Lower leg skin (tissue), 4 donors: ENCODE measurements at regions not wholly inside any gene's neighbourhood (a gene's known extent, or its start where the extent isn't known, plus 50 kb on each side); places are given as distances from the start of the nearest gene placed in this dataset.

Experiments used
- DNase-seq, 2 donors: peaks; one replicate each; pipeline ENCODE4 v3.0.0-alpha.2; 2019; ENCODE audit warnings: low spot score in 2 of 2
- H3K4me3 ChIP-seq: fragments of 200-600 bp; sonication (generic); 2 replicates; pipeline ENCODE4 v1.5.1; 2017; ENCODE audit warnings: mild to moderate bottlenecking, low read depth; ENCODE audit not compliant: poor library complexity, severe bottlenecking
- CTCF ChIP-seq, 3 donors: fragments of 450-650 bp; IDR thresholded peaks; one replicate each; pipeline ENCODE4 v1.5.1; 2016; ENCODE audit warnings: antibody characterized with exemption in 3 of 3, mild to moderate bottlenecking in 3 of 3, moderate library complexity in 2 of 3
- POLR2A ChIP-seq, 2 donors: fragments of 450-650 bp; IDR thresholded peaks; one replicate each; pipeline ENCODE4 v1.6.1; 2016 to 2017; ENCODE audit warnings: antibody characterized with exemption in 2 of 2, mild to moderate bottlenecking in 1 of 2, moderate library complexity in 1 of 2
- WGBS, 2 donors: methylation state at CpG; one replicate each; pipeline ENCODE4 v1.1.5; 2018; 5-methylcytosine and 5-hydroxymethylcytosine counted together
- intact Hi-C: fragments of 100-400 bp; cut with DNase I; formaldehyde crosslinking; loops from one replicate; pipeline ENCODE4 v1.15.0; 2023; ENCODE audit warnings: low total_unique reads

GRCh38 chrX:65601530-65602220 lies 65.8 kb upstream of the MSN start:
- DNase-seq = peak; percentile 71 to 94
- WGBS, 2 donors = 58 to 77% methylated on average over 1 to 3 of the region's 3 CpGs
- intact Hi-C loops = no loop called here
- no peak for TF ChIP-seq POLR2A (IDR thresholded peaks at IDR 0.05)
- no peak for TF ChIP-seq CTCF (IDR thresholded peaks at IDR 0.05)
- no peak overlapping the region for H3K4me3 ChIP-seq

- intact Hi-C loops = no loop called here
- no peak overlapping the region for H3K4me3 ChIP-seq
Observed at GRCh38 chrX:65601126-65601525, 66.3 kb upstream of the MSN start.

GRCh38 chrX:65600106-65600505 lies 65.5 kb upstream of the LAS1L start:
- 73 to 91% methylated on average over 7 of the region's 7 CpGs for WGBS, 2 donors
- intact Hi-C loops = no loop called here
- H3K4me3 ChIP-seq = no peak overlapping the region
- TF ChIP-seq POLR2A (IDR thresholded peaks at IDR 0.05) = no peak
- TF ChIP-seq CTCF (IDR thresholded peaks at IDR 0.05) = no peak
- DNase-seq = peak in 1 of 2 donors; percentile 63

More at GRCh38 chrX:65601126-65601525, 66.3 kb upstream of the MSN start:
- no peak for TF ChIP-seq CTCF (IDR thresholded peaks at IDR 0.05)
- TF ChIP-seq POLR2A (IDR thresholded peaks at IDR 0.05) = no peak
- 66 to 67% methylated on average over 2 to 3 of the region's 3 CpGs for WGBS, 2 donors
- no peak for DNase-seq

GRCh38 chrX:65598559-65599147 lies 64.1 kb upstream of the LAS1L start:
- peak in 1 of 2 donors; percentile 13 for DNase-seq
- TF ChIP-seq POLR2A (IDR thresholded peaks at IDR 0.05) = no peak
- TF ChIP-seq CTCF (IDR thresholded peaks at IDR 0.05) = no peak
- no peak overlapping the region for H3K4me3 ChIP-seq
- whole genome bisulfite sequencing, 2 donors = 78 to 85% methylated on average over 8 of the region's 8 CpGs
- intact Hi-C loops = no loop called here

GRCh38 chrX:65596270-65597034 lies 61.9 kb upstream of the LAS1L start:
- no peak overlapping the region for H3K4me3 ChIP-seq
- no peak for TF ChIP-seq CTCF (IDR thresholded peaks at IDR 0.05)
- TF ChIP-seq POLR2A (IDR thresholded peaks at IDR 0.05) = no peak
- intact Hi-C loops = no loop called here
- 0 to 26% methylated on average over 2 of the region's 2 CpGs for WGBS, 2 donors
- DNase-seq = peak in 1 of 2 donors; percentile 80
